Hypothalamus (tissue), 51 donors: ENCODE measurements at regions not wholly inside any gene's neighbourhood (a gene's known extent, or its start where the extent isn't known, plus 50 kb on each side); places are given as distances from the start of the nearest gene placed in this dataset.

Experiments
- DNase-seq, 51 donors: peaks; one replicate each; lab custom pipeline; 2025; lab: John Stamatoyannopoulos, UW

DNA sequence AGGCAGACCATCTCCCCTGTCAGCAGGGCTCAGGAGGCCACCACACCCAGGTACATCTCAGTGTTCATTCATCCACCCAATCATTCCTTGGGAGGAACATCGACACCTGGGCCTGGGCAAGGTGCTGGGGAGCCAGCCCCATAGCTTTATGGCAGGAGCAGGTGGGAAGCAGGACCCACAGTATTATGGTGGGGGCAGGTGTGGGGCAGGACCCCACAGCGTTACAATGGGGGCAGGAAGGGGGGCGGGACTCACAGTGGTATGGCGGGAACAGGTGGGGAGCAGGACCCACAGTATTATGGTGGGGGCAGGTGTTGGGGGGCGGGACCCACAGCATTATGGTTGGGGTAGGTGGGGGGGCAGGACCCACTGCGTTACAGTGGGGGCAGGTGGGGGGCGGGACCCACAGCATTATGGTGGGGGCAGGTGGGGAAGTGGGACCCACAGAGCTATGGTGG, 128.9 kb upstream of the HS6ST1 start:
- no peak for DNase-seq

- no peak for DNase-seq
Measured at GRCh38 chr2:128448331-128449225, 129.9 kb upstream of the HS6ST1 start.

GRCh38 chr2:128449226-128450061, 130.8 kb upstream of the HS6ST1 start:
- DNase-seq, result no peak

- DNase-seq, result no peak
Measured at GRCh38 chr2:128450211-128451024, 131.8 kb upstream of the HS6ST1 start.

GRCh38 chr2:128451084-128452023, 132.7 kb upstream of the HS6ST1 start:
- no peak for DNase-seq

- DNase-seq, result no peak
Measured at GRCh38 chr2:128452024-128452411, 133.3 kb upstream of the HS6ST1 start.

DNA sequence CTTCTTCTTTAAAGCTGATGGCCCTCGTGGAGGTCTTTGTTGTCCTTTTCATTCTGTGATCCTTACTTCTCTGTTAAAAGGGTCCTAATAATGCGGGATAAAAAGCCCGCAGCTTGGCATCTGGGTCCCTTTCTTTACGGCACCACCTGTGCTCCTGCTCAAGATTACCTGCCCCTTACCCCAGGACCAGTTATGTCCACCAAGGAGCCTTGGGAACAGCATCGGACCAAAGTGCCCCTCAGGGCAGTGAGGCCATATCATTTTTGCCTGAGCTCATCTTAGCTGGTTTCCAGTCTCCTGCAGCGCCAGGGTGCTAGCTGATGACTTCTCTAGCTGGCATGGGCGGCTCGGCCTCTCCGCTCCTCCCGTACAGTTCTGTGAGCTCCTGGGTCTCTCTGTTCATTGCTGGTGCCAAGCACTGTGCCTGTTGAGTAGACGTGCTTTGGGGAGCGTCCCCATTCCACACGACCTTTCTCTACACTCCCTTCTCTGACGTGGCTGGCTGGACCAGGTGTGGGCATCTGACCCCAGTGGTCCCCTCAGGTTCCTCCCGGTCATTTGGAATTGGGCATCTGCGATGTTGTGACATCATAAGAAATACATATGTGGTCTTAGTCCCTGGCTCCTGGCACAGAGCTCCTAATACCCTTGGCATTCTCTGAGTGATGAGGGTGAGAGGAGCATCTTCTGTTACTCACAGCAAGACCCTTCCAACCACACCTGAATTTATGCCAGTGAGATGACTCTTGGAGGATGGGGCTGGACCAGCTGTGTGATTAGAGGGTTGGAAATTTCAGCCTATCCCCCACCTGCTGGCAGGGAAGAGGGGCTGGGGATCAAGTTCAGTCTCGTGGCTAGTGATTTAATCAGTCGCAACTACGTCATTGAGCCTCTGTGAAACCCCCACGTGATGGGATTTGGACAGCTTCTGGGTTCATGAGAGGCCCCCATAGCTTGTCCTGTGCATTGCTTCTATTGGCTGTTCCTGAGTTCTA, 134.2 kb upstream of the HS6ST1 start:
- DNase-seq, result no peak

- no peak for DNase-seq
Measured at GRCh38 chr2:128454980-128455720, 136.5 kb upstream of the HS6ST1 start.

DNA sequence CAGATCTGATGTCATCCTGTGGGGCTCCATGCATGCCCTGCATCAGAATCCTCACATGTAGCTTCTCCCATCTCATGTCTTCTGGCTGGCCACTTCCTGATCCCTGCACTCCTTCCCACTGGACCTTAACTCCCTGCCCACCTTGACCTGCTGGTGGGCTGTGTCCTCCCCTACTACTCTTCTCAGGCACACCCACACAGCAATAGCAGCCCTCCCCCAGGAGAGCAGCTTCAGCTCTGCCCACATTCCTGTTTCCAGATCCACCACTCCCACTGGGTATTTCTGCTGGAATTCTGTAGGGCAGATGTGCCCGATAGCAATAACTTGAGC, 137.0 kb upstream of the HS6ST1 start:
- DNase-seq, result no peak

DNA sequence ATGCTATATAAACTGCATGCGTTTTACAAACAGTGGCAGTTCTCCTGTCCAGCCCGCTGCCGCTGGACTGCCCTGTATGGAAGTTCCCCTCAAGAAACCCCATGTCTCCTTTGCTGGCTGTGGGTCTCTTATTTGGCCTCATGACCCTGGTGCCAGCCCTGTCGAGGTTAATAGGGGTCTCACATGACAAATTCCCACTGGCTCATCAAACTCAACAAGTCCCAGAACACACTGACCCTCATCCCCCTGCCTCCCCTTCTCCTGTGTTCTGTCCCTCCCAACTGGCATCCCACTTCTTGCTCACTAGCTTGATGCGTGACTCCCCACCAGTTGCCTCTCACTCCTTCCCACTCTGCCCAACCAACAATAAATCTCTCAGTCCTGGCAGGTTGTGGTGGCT, 137.6 kb upstream of the HS6ST1 start:
- no peak for DNase-seq

DNA sequence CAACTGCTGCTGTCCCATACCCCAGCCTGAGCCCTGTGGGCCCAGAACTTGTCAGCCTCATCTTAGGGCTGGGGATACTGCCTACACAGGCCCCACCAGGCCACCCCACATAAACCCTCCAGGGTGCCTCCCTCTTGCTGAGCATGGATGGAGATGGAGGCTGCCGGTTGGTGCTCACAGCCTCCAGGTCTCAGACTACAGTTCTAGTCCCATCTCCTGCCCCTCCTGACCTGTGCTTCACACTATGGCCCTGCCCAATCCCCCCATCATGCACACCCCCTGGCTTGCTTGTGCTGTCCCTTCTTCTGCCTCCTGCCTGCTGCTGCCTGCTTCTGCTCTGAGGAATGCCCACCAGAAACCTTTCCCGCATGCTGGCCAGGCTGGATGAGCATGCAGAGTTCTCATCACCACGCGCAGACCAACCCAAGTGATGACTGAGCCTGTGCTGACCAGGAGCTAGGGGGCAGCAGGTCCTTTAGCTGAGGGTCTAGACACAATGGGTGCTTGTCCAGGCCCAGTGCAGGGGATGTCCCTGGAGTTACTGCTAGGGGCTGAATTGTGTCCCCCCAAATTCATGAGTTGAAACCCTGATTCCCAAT, 138.4 kb upstream of the HS6ST1 start:
- DNase-seq, result no peak

DNA sequence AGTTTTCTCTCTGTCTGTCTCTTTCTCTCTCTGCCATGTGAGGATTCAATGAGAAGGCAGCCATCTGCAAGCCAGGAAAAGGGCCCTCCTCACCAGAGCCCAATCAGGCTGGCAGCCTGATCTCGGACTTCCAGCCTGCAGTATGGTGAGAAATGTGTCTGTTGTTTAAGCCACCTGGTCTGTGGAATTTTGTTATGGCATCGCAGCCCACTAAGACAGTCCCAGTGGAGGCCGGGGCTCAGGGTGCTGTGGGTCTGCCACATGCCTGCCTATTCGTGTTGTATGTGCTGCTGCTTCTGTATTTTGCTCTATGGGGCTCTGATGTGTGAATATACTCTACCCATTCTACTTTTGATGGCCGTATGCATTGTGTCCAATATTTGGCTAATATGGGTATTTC, 139.0 kb upstream of the HS6ST1 start:
- no peak for DNase-seq

DNA sequence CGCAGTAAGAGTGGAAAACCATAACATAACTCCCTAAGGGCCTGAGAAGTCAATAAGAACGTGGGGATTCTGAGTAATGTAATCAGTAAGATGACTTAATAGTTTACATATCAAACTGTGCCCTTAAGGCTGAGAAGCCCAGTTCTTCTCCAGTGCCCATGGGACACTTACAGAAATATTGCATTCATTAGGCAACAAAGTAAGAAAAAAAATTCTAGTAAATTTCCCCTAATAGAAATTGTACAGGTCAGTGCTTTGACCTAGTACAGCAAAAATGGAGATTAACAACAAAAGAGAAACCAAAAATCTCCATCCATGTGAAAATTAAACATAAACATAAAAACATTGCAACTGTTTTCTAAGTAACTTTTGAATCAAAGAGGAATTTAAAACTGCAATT, 139.8 kb upstream of the HS6ST1 start:
- no peak for DNase-seq

DNA sequence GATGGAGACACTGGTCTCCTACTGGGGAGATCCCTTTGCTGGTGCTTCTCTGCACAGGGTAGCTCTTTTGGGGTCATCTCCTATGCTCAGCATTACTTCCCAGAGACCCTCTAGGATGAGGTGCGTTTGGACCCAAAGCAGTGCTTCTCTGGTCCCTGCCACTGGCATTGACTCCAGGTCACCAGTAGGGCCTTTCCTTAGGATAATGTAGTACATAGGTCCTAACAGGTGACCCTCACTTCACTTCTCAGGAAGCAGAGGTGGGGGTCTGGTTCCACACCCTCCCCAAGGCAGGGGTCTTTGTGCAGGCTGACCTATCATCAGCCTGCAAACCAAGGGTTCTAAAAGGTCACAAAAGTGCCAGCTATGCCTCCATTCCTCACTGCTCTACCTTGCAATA, 145.8 kb upstream of the HS6ST1 start:
- DNase-seq, result no peak

DNA sequence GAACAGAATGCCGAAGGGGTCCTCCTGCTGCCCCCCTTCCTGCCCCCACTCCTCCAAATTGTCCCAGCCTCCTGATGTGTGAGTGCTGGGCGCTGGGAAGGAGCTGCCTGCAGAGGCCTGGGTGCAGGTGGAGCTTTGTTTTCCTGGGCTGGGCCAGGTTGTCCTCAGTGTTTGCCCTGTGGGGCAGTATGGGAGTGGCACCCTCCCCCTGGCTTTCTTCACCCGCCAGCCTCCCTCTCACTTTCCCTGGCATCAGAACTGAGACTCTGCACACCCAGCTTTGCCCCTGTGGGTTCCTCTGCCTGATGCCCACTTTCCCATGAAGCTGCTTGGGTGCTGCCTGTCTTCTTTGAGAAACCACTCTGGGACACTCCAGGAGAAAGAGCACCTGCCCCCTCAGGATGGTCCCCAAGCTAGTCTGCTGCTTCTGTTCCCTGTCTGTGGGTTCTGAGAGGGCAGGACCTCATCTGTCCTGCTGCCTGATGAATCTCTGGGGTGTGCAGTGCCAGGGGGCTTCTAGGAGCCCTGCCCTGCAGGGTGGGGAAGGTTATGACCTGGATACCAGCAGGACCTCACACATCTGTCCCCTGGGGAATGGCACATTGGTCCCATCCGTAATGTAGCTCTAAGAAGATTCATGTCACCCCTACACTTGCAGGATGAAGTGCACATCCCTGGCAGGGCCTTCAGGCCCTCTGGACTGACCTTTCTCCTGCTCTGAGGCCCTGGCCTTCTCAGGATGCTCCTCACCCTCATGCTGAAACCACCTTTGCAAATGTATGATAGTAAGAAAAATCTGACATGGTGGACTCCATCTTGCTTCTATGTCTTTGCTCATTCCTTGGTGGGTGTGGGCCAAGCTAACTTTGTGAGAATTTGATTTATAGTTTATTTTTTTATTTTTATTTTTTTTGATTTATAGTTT, 146.8 kb upstream of the HS6ST1 start:
- no peak for DNase-seq

DNA sequence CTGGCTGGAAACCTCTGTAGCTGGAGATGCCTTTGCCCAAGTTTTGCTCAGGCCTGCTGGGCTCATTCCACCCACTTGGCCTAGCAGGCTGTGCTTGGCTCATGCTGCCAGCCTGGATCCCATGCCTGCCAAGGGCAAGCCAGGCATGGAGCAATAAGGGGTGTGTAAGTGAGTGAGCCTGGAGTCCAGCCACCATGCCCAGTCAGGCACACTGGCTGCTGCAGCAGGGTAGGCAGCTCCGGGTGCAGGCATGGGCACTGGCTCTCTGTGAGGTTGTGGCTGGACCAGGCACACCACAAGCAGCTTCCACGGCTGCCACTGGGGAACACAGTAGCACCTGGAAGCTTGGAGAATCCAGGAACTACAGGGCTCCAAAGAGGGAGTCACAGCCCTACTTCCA, 147.7 kb upstream of the HS6ST1 start:
- peak in 26 of 51 donors; percentile 20 to 79 (median 46) for DNase-seq
